ENCODE measurements at regions not wholly inside any gene's neighbourhood (a gene's known extent, or its start where the extent isn't known, plus 50 kb on each side); places are given as distances from the start of the nearest gene placed in this dataset.

DNA sequence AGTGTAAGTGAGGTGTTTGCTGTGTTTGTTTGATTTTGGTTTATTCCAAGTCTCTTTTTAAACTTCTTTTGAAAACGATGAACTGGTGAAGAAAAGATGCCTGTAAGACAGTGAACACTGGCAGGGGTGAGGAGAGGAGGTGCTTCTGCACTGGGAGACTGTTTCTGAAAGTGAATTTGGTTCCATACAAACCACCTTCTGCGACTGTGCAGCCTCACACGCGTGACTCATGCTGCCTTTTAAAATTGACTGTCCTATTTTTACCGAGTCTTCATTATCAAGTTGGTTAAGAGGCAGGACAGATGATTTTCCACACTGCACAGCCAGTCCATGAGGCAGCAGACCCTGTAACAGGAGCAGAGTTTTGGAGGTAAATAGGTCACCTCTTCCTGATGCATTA lies 340.6 kb downstream of the MTRR start:
- DNase-seq (ENCODE audit: low read depth, low spot score) (no peak), ATAC-seq (no peak)
- Histone ChIP-seq H2AFZ (ENCODE audit: low read depth, low read length, poor library complexity, severe bottlenecking) (no peak overlapping the region), H3K4me2 (ENCODE audit: low read length) (no peak overlapping the region), H3K79me2 (ENCODE audit: insufficient read depth, low read length) (no peaks in the 10 kb centered on the region), H4K20me1 (ENCODE audit: insufficient read depth) (no peaks in the 10 kb centered on the region), H3K27ac (ENCODE audit: low read depth, low read length) (no peak overlapping the region), H3K4me3 (replicated peaks in 1 of 2; ENCODE audit: low read depth in 1 of 2, low read length in 2 of 2) (no peak overlapping the region), H3K4me1 (ENCODE audit: control insufficient read depth in 1 of 2, insufficient read depth in 2 of 2, low read length in 2 of 2) (no peaks in the 10 kb centered on the region), H3K27me3 (ENCODE audit: insufficient read depth, low read length) (no peaks in the 10 kb centered on the region), H3K9me2 (ENCODE audit: insufficient read depth) (no peaks in the 10 kb centered on the region), H3K36me3 (ENCODE audit: control insufficient read depth in 1 of 2, insufficient read depth in 2 of 2, low read length in 2 of 2) (no peaks in the 10 kb centered on the region), H3K9me3 (ENCODE audit: control insufficient read depth in 1 of 2, insufficient read depth in 1 of 2, low read depth in 1 of 2, low read length in 2 of 2) (peaks cover 13 to 23% of the 10 kb centered on the region in 2 experiments; a peak in 2 of 4 replicates), H3K9ac (ENCODE audit: low read length) (no peak overlapping the region)
- ChIA-PET RAD21 (ENCODE audit: low non-redundant PET in 1 of 2, low total read pairs in 2 of 2, uncharacterized antibody in 2 of 2, unreplicated experiment in 2 of 2) (no interaction called here), CTCF (no interaction called here), POLR2A (no interaction called here)
- TF ChIP-seq ZNF274 (IDR thresholded peaks at IDR 0.05; ENCODE audit: low read depth, low read length) (no peak), SRF (IDR thresholded peaks at IDR 0.05; ENCODE audit: low read depth) (no peak), ELF1 (IDR thresholded peaks at IDR 0.05; ENCODE audit: borderline replicate concordance, low read depth) (no peak), CEBPB (IDR thresholded peaks at IDR 0.05; ENCODE audit: low read depth) (no peak), ZFX (IDR thresholded peaks at IDR 0.05) (no peak), SP1 (IDR thresholded peaks at IDR 0.05; ENCODE audit: low read depth) (no peak), CBX3 (IDR thresholded peaks at IDR 0.05; ENCODE audit: low read depth) (no peak)
- TF ChIP-seq, protein P1, sequence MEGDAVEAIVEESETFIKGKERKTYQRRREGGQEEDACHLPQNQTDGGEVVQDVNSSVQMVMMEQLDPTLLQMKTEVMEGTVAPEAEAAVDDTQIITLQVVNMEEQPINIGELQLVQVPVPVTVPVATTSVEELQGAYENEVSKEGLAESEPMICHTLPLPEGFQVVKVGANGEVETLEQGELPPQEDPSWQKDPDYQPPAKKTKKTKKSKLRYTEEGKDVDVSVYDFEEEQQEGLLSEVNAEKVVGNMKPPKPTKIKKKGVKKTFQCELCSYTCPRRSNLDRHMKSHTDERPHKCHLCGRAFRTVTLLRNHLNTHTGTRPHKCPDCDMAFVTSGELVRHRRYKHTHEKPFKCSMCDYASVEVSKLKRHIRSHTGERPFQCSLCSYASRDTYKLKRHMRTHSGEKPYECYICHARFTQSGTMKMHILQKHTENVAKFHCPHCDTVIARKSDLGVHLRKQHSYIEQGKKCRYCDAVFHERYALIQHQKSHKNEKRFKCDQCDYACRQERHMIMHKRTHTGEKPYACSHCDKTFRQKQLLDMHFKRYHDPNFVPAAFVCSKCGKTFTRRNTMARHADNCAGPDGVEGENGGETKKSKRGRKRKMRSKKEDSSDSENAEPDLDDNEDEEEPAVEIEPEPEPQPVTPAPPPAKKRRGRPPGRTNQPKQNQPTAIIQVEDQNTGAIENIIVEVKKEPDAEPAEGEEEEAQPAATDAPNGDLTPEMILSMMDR (IDR thresholded peaks at IDR 0.05 in 2 of 3, conservative IDR thresholded peaks at IDR 0.05 in 1 of 3; ENCODE audit: borderline replicate concordance in 1 of 3, insufficient read depth in 1 of 3, low read depth in 2 of 3, low read length in 2 of 3) = no peak
- TF ChIP-seq, protein P2, sequence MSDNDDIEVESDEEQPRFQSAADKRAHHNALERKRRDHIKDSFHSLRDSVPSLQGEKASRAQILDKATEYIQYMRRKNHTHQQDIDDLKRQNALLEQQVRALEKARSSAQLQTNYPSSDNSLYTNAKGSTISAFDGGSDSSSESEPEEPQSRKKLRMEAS (IDR thresholded peaks at IDR 0.05) = no peak
- intact Hi-C loops (cut with micrococcal nuclease) = no loop called here
- no TSS peak for BruUV-seq (replicated peaks)

DNA sequence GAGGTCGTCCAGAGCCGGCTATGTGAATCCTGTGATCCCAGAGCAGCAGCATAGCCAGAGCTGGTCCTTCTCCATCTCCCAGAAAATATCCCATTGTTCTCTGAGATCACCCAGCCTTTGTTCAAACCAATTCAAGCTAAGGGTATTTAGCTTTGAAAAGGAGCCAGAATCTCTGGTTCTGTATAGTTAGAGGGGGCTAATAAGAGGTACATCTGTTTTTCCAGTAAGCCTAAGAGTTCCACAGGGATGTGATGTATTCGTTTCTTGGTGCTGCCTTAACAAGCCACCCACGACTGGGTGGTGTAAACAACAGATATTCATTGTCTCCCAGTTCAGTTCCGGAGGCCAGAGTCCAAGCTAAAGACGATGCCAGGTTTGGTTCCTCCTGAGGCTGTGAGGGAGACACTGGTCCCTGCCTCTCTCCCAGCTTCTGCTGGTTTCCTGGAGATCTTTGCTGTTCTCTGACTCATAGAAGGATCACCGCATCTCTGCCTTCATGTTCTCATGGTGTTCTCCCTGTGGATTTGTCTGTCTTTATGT lies 344.8 kb downstream of the MTRR start:
- H3K36me3 ChIP-seq (ENCODE audit: control insufficient read depth in 1 of 2, insufficient read depth in 2 of 2, low read length in 2 of 2) = no peaks in the 10 kb centered on the region
- no TSS peak for BruUV-seq (replicated peaks)
- RAD21 ChIA-PET (ENCODE audit: low non-redundant PET in 1 of 2, low total read pairs in 2 of 2, uncharacterized antibody in 2 of 2, unreplicated experiment in 2 of 2) = no interaction called here
- no peak overlapping the region for H3K4me3 ChIP-seq (replicated peaks in 1 of 2; ENCODE audit: low read depth in 1 of 2, low read length in 2 of 2)
- H3K4me1 ChIP-seq (ENCODE audit: control insufficient read depth in 1 of 2, insufficient read depth in 2 of 2, low read length in 2 of 2) = no peaks in the 10 kb centered on the region
- H3K9me3 ChIP-seq (ENCODE audit: control insufficient read depth in 1 of 2, insufficient read depth in 1 of 2, low read depth in 1 of 2, low read length in 2 of 2) = peaks cover 5 to 12% of the 10 kb centered on the region in 2 experiments; a peak in 2 of 4 replicates
- CTCF ChIA-PET = no interaction called here
- intact Hi-C loops (cut with micrococcal nuclease) = no loop called here
- ATAC-seq (no peak), DNase-seq (ENCODE audit: low read depth, low spot score) (no peak)
- H3K9ac ChIP-seq (ENCODE audit: low read length) = no peak overlapping the region
- no peak overlapping the region for H2AFZ ChIP-seq (ENCODE audit: low read depth, low read length, poor library complexity, severe bottlenecking)
- no peak overlapping the region for H3K4me2 ChIP-seq (ENCODE audit: low read length)
- no peaks in the 10 kb centered on the region for H3K27me3 ChIP-seq (ENCODE audit: insufficient read depth, low read length)
- no peak overlapping the region for H3K27ac ChIP-seq (ENCODE audit: low read depth, low read length)
- POLR2A ChIA-PET = no interaction called here
- H3K9me2 ChIP-seq (ENCODE audit: insufficient read depth) = no peaks in the 10 kb centered on the region
- no peaks in the 10 kb centered on the region for H3K79me2 ChIP-seq (ENCODE audit: insufficient read depth, low read length)
- no peaks in the 10 kb centered on the region for H4K20me1 ChIP-seq (ENCODE audit: insufficient read depth)
- TF ChIP-seq, protein P2 (IDR thresholded peaks at IDR 0.05) = no peak
- no peak for TF ChIP-seq ZFX (IDR thresholded peaks at IDR 0.05)
- TF ChIP-seq TCF7L2 (IDR thresholded peaks at IDR 0.05; ENCODE audit: borderline replicate concordance, extremely low read depth, insufficient read depth, insufficient read length) = no peak
- TF ChIP-seq ATF3 (IDR thresholded peaks at IDR 0.05) = no peak
- no peak for TF ChIP-seq CEBPB (IDR thresholded peaks at IDR 0.05; ENCODE audit: low read depth)
- TF ChIP-seq EZH2 (IDR thresholded peaks at IDR 0.05) = no peak
- no peak for TF ChIP-seq JUND (IDR thresholded peaks at IDR 0.05)
- TF ChIP-seq EGR1 (IDR thresholded peaks at IDR 0.05; ENCODE audit: low read depth) = no peak
- no peak for TF ChIP-seq EZH2phosphoT487 (IDR thresholded peaks at IDR 0.05; ENCODE audit: borderline replicate concordance)
- TF ChIP-seq POLR2A (IDR thresholded peaks at IDR 0.05; ENCODE audit: borderline replicate concordance, extremely low read depth, insufficient read depth, insufficient read length) = no peak
- no peak for TF ChIP-seq ZNF274 (IDR thresholded peaks at IDR 0.05; ENCODE audit: low read depth, low read length)
- TF ChIP-seq RAD21 (IDR thresholded peaks at IDR 0.05; ENCODE audit: low read depth) = no peak
- TF ChIP-seq, protein P1 (IDR thresholded peaks at IDR 0.05 in 2 of 3, conservative IDR thresholded peaks at IDR 0.05 in 1 of 3; ENCODE audit: borderline replicate concordance in 1 of 3, insufficient read depth in 1 of 3, low read depth in 2 of 3, low read length in 2 of 3) = no peak
